ENCODE measurements at regions not wholly inside any gene's neighbourhood (a gene's known extent, or its start where the extent isn't known, plus 50 kb on each side); places are given as distances from the start of the nearest gene placed in this dataset.
"Not testable (repeated sequence)": the region's sequence is repeated elsewhere in the genome, so short reads cannot be mapped to it uniquely, and the experiment has no call there.

GRCh38 chr9:97796176-97796575 is 56.9 kb upstream of the FOXE1 start:
- H3K36me3 ChIP-seq (ENCODE audit: control insufficient read depth in 2 of 2, insufficient read depth in 1 of 2, low read length in 2 of 2); H3K4me3 ChIP-seq (ENCODE audit: low read depth, low read length); H3K4me1 ChIP-seq (ENCODE audit: control insufficient read depth, insufficient read depth, low read length); H3K27ac ChIP-seq (ENCODE audit: extremely low read depth, low read depth, low read length); CTCF ChIA-PET; H3K9me3 ChIP-seq (ENCODE audit: control insufficient read depth, insufficient read depth, low read depth, low read length); POLR2A ChIA-PET: not testable (repeated sequence)

DNA sequence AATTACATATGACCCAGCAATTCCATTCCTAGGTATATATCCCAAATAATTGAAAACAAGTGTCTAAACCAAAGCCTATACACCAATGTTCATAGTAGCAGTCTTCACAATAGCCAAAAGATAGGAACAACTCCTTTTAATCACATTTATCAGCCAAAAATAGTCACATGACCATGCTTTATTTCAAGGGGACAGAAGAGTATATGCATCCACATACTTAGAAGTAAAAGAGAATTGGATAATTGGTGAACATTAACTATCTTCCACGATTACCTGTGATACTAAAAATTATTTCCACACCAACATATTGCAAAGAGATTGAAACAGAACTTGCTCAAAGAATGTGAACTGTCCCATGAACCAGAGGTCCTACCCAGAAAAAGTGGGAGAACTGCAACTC is 51.8 kb upstream of the FOXE1 start:
- no peaks in the 10 kb centered on the region for H3K36me3 ChIP-seq (ENCODE audit: control insufficient read depth in 2 of 2, insufficient read depth in 1 of 2, low read length in 2 of 2)
- ChIA-PET POLR2A (no interaction called here), CTCF (interaction anchor here (1.0 kb wide), 1 partner anchor 99 kb away, joined by 3 read pairs; no protein-coding TSS in a partner anchor)
- TF ChIP-seq ZNF555 (tag by site-specific recombination; conservative IDR thresholded peaks at IDR 0.05) = no peak
- TF ChIP-seq ZBTB11 (tag by site-specific recombination; conservative IDR thresholded peaks at IDR 0.05; ENCODE audit: low read depth) = no peak
- no peaks in the 10 kb centered on the region for H3K9me3 ChIP-seq (ENCODE audit: control insufficient read depth, insufficient read depth, low read depth, low read length)
- no peak overlapping the region for H3K27ac ChIP-seq (ENCODE audit: extremely low read depth, low read depth, low read length)
- no peaks in the 10 kb centered on the region for H3K4me1 ChIP-seq (ENCODE audit: control insufficient read depth, insufficient read depth, low read length)
- H3K4me3 ChIP-seq (ENCODE audit: low read depth, low read length) = no peak overlapping the region

GRCh38 chr9:97802276-97802675 is 50.8 kb upstream of the FOXE1 start:
- no peak for TF ChIP-seq KLF10 (tag by site-specific recombination; IDR thresholded peaks at IDR 0.05)
- CTCF ChIA-PET = interaction anchor here (0.7 kb wide), 2 partner anchors 29 to 70 kb away, joined by 3 to 4 read pairs; no protein-coding TSS in a partner anchor
- POLR2A ChIA-PET = no interaction called here
- Histone ChIP-seq H3K36me3 (ENCODE audit: control insufficient read depth in 2 of 2, insufficient read depth in 1 of 2, low read length in 2 of 2) (no peaks in the 10 kb centered on the region), H3K4me1 (ENCODE audit: control insufficient read depth, insufficient read depth, low read length) (no peaks in the 10 kb centered on the region), H3K9me3 (ENCODE audit: control insufficient read depth, insufficient read depth, low read depth, low read length) (no peaks in the 10 kb centered on the region), H3K27ac (ENCODE audit: extremely low read depth, low read depth, low read length) (no peak overlapping the region), H3K4me3 (ENCODE audit: low read depth, low read length) (no peak overlapping the region)

DNA sequence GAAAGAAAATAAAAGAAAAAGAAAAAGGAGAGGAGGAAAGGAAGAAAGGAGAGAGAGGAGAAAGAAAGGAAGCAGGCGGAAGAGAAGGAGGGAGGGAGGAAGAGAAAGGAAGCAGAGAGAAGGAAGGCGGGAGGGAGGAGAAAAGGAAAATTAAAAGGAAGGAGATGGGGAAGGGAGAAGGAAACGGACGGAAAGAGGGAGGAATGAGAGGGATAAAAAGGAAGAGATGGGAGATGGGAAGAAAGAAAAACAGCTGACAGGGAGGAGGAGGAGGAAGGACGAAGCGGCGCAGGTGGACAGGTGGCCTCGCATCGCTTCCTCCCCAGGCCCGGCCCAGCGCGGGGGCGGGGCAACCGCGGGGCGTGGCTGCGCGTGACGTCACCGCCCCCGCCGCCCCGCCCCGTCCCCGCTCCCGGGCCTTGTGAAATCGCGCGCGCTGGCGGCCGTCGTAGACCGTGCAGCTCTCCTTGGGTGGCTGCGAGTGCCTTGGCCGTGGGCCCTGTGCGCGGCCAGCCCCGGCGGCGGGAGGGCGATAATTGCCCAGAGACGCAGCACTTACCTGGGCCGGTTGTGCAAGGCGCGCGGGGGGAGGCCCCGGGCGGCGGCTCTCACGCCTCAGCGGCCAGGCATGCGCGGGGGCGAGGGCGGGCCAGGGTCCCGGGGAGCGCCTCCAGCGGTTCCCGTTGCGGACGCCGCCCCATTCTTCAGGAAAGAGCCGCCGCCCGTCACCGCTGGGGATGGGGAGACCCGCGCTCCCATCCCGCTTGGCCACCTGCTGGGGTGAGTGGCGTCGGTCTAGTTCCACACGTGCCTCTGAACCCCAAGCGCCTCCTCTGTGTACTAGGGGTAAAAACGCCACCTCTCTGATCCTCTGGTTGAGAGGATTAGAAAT is 49.6 kb upstream of the FOXE1 start:
- CTCF ChIA-PET = interaction anchor here (0.9 to 1.2 kb wide), 2 partner anchors 11 to 87 kb away, joined by 3 to 5 read pairs; no protein-coding TSS in a partner anchor
- TF ChIP-seq, protein P1, sequence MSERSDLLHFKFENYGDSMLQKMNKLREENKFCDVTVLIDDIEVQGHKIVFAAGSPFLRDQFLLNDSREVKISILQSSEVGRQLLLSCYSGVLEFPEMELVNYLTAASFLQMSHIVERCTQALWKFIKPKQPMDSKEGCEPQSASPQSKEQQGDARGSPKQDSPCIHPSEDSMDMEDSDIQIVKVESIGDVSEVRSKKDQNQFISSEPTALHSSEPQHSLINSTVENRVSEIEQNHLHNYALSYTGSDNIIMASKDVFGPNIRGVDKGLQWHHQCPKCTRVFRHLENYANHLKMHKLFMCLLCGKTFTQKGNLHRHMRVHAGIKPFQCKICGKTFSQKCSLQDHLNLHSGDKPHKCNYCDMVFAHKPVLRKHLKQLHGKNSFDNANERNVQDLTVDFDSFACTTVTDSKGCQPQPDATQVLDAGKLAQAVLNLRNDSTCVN (tag by site-specific recombination; optimal IDR thresholded peaks at IDR 0.05) = peak; percentile 72
- no peak for TF ChIP-seq ZNF350 (tag by site-specific recombination; IDR thresholded peaks at IDR 0.05)
- TF ChIP-seq ZSCAN16 (tag by site-specific recombination; IDR thresholded peaks at IDR 0.05) = no peak
- TF ChIP-seq ZNF654 (tag by site-specific recombination; IDR thresholded peaks at IDR 0.05; ENCODE audit: low read depth) = no peak
- no peak for TF ChIP-seq ZBTB1 (tag by site-specific recombination; IDR thresholded peaks at IDR 0.05)
- TF ChIP-seq ZNF544 (tag by site-specific recombination; IDR thresholded peaks at IDR 0.05) = no peak
- TF ChIP-seq KLF16 (tag by site-specific recombination; IDR thresholded peaks at IDR 0.05) = no peak
- TF ChIP-seq ZNF23 (tag by site-specific recombination; IDR thresholded peaks at IDR 0.05; ENCODE audit: borderline replicate concordance) = no peak
- TF ChIP-seq ZNF324 (tag by site-specific recombination; IDR thresholded peaks at IDR 0.05) = peak; percentile 45
- peak; percentile 61 for TF ChIP-seq ZNF513 (tag by site-specific recombination; IDR thresholded peaks at IDR 0.05)
- peak; percentile 65 for TF ChIP-seq GLIS2 (tag by site-specific recombination; IDR thresholded peaks at IDR 0.05)
- no peak for TF ChIP-seq ZNF175 (tag by site-specific recombination; IDR thresholded peaks at IDR 0.05)
- TF ChIP-seq, protein P2, sequence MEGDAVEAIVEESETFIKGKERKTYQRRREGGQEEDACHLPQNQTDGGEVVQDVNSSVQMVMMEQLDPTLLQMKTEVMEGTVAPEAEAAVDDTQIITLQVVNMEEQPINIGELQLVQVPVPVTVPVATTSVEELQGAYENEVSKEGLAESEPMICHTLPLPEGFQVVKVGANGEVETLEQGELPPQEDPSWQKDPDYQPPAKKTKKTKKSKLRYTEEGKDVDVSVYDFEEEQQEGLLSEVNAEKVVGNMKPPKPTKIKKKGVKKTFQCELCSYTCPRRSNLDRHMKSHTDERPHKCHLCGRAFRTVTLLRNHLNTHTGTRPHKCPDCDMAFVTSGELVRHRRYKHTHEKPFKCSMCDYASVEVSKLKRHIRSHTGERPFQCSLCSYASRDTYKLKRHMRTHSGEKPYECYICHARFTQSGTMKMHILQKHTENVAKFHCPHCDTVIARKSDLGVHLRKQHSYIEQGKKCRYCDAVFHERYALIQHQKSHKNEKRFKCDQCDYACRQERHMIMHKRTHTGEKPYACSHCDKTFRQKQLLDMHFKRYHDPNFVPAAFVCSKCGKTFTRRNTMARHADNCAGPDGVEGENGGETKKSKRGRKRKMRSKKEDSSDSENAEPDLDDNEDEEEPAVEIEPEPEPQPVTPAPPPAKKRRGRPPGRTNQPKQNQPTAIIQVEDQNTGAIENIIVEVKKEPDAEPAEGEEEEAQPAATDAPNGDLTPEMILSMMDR (tag by site-specific recombination; IDR thresholded peaks at IDR 0.05) = peak; percentile 61; the same call in 1 of the 2 replicates
- no peak for TF ChIP-seq ZNF623 (tag by site-specific recombination; IDR thresholded peaks at IDR 0.05)
- TF ChIP-seq OVOL3 (tag by site-specific recombination; IDR thresholded peaks at IDR 0.05) = no peak
- no peak for TF ChIP-seq ZFP41 (tag by site-specific recombination; IDR thresholded peaks at IDR 0.05; ENCODE audit: borderline replicate concordance)

More for the DNA sequence above, 49.6 kb upstream of the FOXE1 start:
- H3K27ac ChIP-seq (ENCODE audit: extremely low read depth, low read depth, low read length) = peak overlapping the region; percentile 59; the same call in 1 of the 2 replicates
- no peaks in the 10 kb centered on the region for H3K36me3 ChIP-seq (ENCODE audit: control insufficient read depth in 2 of 2, insufficient read depth in 1 of 2, low read length in 2 of 2)
- H3K4me3 ChIP-seq (ENCODE audit: low read depth, low read length) = peak overlapping the region; percentile 65
- H3K4me1 ChIP-seq (ENCODE audit: control insufficient read depth, insufficient read depth, low read length) = peaks cover 3% of the 10 kb centered on the region; the same call in 1 of the 2 replicates
- POLR2A ChIA-PET = interaction anchor here (0.5 to 0.8 kb wide), 4 partner anchors 9 to 340 kb away, joined by 3 to 4 read pairs (median 4); partner anchors contain the start of gene ANP32B
- no peaks in the 10 kb centered on the region for H3K9me3 ChIP-seq (ENCODE audit: control insufficient read depth, insufficient read depth, low read depth, low read length)
